CD4-positive, alpha-beta T cell treated with Interleukin-17A for 4 hours (primary cell): ENCODE measurements at regions not wholly inside any gene's neighbourhood (a gene's known extent, or its start where the extent isn't known, plus 50 kb on each side); places are given as distances from the start of the nearest gene placed in this dataset.

Experiments used
- DNase-seq: peaks from one replicate; pipeline ENCODE4 v3.0.0-alpha.2; 2020; ENCODE audit warnings: mixed read lengths

- DNase-seq: peak; percentile 19
Measured at GRCh38 chr14:65937079-65937959, 524.8 kb downstream of the FUT8 start.

GRCh38 chr14:65937960-65938316 is 525.4 kb downstream of the FUT8 start:
- no peak for DNase-seq

- DNase-seq: no peak
Measured at GRCh38 chr14:65938738-65939137, 526.2 kb downstream of the FUT8 start.

- DNase-seq: no peak
Measured at GRCh38 chr14:65939184-65939583, 526.7 kb downstream of the FUT8 start.

GRCh38 chr14:65940056-65940735 is 527.7 kb downstream of the FUT8 start:
- DNase-seq: no peak

- DNase-seq: no peak
Measured at GRCh38 chr14:65941091-65941490, 528.6 kb downstream of the FUT8 start.

- DNase-seq: no peak
Measured at GRCh38 chr14:65943150-65943549, 530.6 kb downstream of the FUT8 start.

GRCh38 chr14:65943916-65944410 is 531.4 kb downstream of the FUT8 start:
- no peak for DNase-seq

GRCh38 chr14:65945327-65945726 is 532.8 kb downstream of the FUT8 start:
- DNase-seq: no peak

GRCh38 chr14:65946494-65946893 is 534.0 kb downstream of the FUT8 start:
- no peak for DNase-seq

GRCh38 chr14:65948302-65948701 is 535.8 kb downstream of the FUT8 start:
- no peak for DNase-seq

GRCh38 chr14:65949711-65950516 is 536.3 kb upstream of the CCDC196 start:
- DNase-seq: peak; percentile 61

- no peak for DNase-seq
Measured at GRCh38 chr14:65954942-65955341, 531.2 kb upstream of the CCDC196 start.

- no peak for DNase-seq
Measured at GRCh38 chr14:65957631-65958205, 528.5 kb upstream of the CCDC196 start.

- peak; percentile 8 for DNase-seq
Measured at GRCh38 chr14:65958664-65959562, 527.3 kb upstream of the CCDC196 start.

- no peak for DNase-seq
Measured at GRCh38 chr14:65959563-65960024, 526.6 kb upstream of the CCDC196 start.

- peak; percentile 76 for DNase-seq
Measured at GRCh38 chr14:65961004-65961403, 525.2 kb upstream of the CCDC196 start.

GRCh38 chr14:65962952-65963351 is 523.2 kb upstream of the CCDC196 start:
- no peak for DNase-seq

GRCh38 chr14:65964366-65964765 is 521.8 kb upstream of the CCDC196 start:
- DNase-seq: no peak

- no peak for DNase-seq
Measured at GRCh38 chr14:65966188-65966587, 520.0 kb upstream of the CCDC196 start.

- DNase-seq: no peak
Measured at GRCh38 chr14:65972346-65972870, 513.8 kb upstream of the CCDC196 start.
